PC-3 (cell line): ENCODE measurements at regions not wholly inside any gene's neighbourhood (a gene's known extent, or its start where the extent isn't known, plus 50 kb on each side); places are given as distances from the start of the nearest gene placed in this dataset.

Source experiments
- EZH2 ChIP-seq: fragments of 300-600 bp; sonication (generic); IDR thresholded peaks from one replicate; pipeline ENCODE4 v1.6.1; 2017; ENCODE audit warnings: antibody characterized with exemption, mild to moderate bottlenecking, low read length; ENCODE audit not compliant: unreplicated experiment
- TF ChIP-seq, protein P1 (sequence below): fragments of 300-600 bp; sonication (generic); conservative IDR thresholded peaks from 2 replicates; pipeline ENCODE4 v1.5.1; 2017; ENCODE audit warnings: antibody characterized with exemption, low read depth, mild to moderate bottlenecking, low read length

DNA sequence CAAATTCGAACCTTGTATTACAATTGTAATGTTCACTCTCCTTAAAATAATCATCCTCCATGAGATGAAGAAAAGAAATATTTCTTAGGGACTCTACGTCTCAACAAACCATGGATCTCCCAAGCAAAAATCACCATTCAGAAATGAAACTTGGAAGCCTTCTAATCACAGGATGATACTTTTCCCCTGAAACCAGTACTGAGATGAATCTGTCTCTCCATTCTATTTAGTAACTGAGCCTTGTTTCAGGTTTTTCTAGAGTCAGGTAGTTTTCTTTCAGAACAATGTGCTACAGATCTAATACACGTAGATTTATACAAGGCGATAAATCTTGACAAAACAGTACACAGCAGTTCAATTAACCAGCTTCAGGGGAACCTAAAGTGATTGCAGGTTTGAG is 660.1 kb upstream of the CBLB start:
- TF ChIP-seq EZH2, result no peak
- TF ChIP-seq, protein P1, sequence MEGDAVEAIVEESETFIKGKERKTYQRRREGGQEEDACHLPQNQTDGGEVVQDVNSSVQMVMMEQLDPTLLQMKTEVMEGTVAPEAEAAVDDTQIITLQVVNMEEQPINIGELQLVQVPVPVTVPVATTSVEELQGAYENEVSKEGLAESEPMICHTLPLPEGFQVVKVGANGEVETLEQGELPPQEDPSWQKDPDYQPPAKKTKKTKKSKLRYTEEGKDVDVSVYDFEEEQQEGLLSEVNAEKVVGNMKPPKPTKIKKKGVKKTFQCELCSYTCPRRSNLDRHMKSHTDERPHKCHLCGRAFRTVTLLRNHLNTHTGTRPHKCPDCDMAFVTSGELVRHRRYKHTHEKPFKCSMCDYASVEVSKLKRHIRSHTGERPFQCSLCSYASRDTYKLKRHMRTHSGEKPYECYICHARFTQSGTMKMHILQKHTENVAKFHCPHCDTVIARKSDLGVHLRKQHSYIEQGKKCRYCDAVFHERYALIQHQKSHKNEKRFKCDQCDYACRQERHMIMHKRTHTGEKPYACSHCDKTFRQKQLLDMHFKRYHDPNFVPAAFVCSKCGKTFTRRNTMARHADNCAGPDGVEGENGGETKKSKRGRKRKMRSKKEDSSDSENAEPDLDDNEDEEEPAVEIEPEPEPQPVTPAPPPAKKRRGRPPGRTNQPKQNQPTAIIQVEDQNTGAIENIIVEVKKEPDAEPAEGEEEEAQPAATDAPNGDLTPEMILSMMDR, result no peak
